ENCODE measurements at regions not wholly inside any gene's neighbourhood (a gene's known extent, or its start where the extent isn't known, plus 50 kb on each side); places are given as distances from the start of the nearest gene placed in this dataset.

DNA sequence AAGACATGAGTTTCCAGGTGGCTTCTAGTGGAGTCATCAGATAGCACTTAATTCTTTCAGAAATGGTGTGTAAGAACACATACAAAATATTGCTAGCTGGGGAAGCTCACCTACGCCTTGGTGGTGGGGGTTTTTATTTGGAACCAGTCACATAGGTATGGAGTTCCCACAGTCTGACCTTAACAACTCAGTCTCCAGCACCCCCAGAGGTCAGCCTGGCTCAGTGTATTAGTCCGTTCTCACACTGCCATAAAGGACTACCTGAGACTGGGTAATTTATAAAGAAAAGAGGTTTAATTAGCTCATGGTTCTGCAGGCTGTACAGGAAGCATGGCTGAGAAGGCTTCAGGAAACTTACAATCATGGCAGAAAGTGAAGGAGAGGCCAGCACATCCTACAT lies 317.5 kb upstream of the ZC3H12C start:
- no peak for FAIRE-seq
- TF ChIP-seq SPI1 (IDR thresholded peaks at IDR 0.05; ENCODE audit: low read depth, low read length) (no peak), POU2F2 (IDR thresholded peaks at IDR 0.05; ENCODE audit: low read depth, low read length) (no peak), PAX5 (IDR thresholded peaks at IDR 0.05; ENCODE audit: insufficient read depth, low read length, severe bottlenecking) (no peak), POLR2A (IDR thresholded peaks at IDR 0.05; ENCODE audit: low read depth, low read length) (no peak), TAF1 (IDR thresholded peaks at IDR 0.05; ENCODE audit: low read depth, low read length) (no peak), POLR2AphosphoS5 (IDR thresholded peaks at IDR 0.05; ENCODE audit: low read depth, low read length) (no peak)
- no peak for DNase-seq (ENCODE audit: insufficient read length, low spot score)

DNA sequence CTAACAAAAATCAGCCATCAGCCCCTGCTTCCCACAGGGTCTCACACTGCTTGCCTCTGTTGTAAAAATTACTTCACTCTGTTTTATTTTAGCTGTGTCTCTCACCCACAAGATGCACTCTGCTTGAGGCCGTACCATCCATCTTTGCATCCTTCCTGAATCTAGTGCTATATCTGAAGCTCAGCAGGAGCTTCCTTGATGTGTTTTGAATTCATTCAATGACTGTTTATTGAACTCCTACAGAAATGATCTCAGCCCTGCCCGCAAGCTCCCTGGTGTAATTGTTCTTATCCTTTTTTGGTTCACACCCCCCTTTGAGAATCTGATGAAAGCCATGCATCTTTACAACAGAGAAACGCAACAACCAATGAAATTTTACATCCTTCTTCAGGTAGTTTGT lies 310.2 kb upstream of the ZC3H12C start:
- no peak for TF ChIP-seq POLR2AphosphoS5 (IDR thresholded peaks at IDR 0.05; ENCODE audit: low read depth, low read length)
- no peak for TF ChIP-seq SPI1 (IDR thresholded peaks at IDR 0.05; ENCODE audit: low read depth, low read length)
- TF ChIP-seq POU2F2 (IDR thresholded peaks at IDR 0.05; ENCODE audit: low read depth, low read length) = no peak
- DNase-seq (ENCODE audit: insufficient read length, low spot score) (no peak), FAIRE-seq (peak; percentile 77)

DNA sequence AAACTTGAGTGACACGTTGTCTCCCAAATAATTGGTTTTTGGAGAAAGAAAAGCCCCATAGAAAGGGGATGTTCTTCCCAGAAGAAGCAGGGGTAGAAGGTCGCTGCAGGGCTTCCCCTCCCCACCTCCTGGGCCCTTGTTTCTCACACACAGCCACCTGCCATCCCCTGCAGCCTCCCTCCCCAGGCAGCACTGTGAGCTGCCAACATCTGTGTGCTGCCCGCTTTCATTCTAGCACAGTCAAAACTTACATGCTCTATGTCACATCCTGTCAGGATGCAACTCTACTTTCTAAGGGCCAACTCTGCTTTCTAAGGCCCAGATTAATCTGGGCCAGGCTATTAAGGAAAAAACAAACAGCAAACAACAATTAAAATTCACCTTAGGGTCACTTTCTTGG lies 309.4 kb upstream of the ZC3H12C start:
- DNase-seq (ENCODE audit: insufficient read length, low spot score) (no peak), FAIRE-seq (peak; percentile 80)
- TF ChIP-seq TAF1 (IDR thresholded peaks at IDR 0.05; ENCODE audit: low read depth, low read length) = no peak
- no peak for TF ChIP-seq PAX5 (IDR thresholded peaks at IDR 0.05; ENCODE audit: insufficient read depth, low read length, severe bottlenecking)
- no peak for TF ChIP-seq POLR2AphosphoS5 (IDR thresholded peaks at IDR 0.05; ENCODE audit: low read depth, low read length)

DNA sequence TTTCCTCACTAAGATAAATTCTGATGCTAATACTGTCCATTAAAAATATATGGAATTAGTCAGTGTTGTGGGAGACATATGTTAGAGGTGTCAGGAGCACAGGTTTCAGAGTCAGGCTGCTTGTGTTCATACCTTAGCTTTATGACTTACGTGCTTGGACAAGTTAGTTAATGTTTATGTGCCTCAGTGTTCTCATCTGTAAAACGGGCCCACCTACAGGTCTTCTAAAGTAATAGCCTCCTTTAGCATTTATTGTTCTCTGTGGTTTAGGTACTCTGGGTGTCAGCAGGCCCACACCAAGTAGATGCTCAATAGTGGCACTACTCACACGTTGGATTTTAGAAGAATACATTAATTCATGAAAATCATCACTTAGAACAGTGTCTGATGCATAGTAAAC lies 308.7 kb upstream of the ZC3H12C start:
- TF ChIP-seq TAF1 (IDR thresholded peaks at IDR 0.05; ENCODE audit: low read depth, low read length) = no peak
- TF ChIP-seq POLR2A (IDR thresholded peaks at IDR 0.05; ENCODE audit: low read depth, low read length) = no peak
- no peak for TF ChIP-seq POU2F2 (IDR thresholded peaks at IDR 0.05; ENCODE audit: low read depth, low read length)
- no peak for TF ChIP-seq PAX5 (IDR thresholded peaks at IDR 0.05; ENCODE audit: insufficient read depth, low read length, severe bottlenecking)
- no peak for TF ChIP-seq POLR2AphosphoS5 (IDR thresholded peaks at IDR 0.05; ENCODE audit: low read depth, low read length)
- TF ChIP-seq SPI1 (IDR thresholded peaks at IDR 0.05; ENCODE audit: low read depth, low read length) = no peak
- DNase-seq (ENCODE audit: insufficient read length, low spot score) (no peak), FAIRE-seq (no peak)

DNA sequence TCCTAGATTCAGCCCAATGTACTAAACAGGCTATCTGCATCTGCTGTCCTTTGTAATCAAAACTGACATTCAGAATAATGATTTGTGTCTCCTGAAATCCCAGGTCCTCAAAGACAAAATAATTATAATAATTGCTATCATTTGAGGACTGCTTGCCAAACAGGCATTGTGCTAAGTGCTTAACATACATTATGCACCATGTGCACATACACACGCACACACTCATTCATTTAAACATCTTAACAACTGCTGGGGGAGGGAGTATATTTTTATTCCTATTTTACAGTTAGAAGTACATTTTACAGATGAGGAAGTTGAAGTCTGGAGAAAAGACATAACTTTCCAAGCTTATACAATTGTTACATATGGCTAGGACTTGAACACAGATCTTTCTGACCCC lies 308.0 kb upstream of the ZC3H12C start:
- peak; percentile 9 for FAIRE-seq
- DNase-seq (ENCODE audit: insufficient read length, low spot score) = no peak
- TF ChIP-seq POU2F2 (IDR thresholded peaks at IDR 0.05; ENCODE audit: low read depth, low read length) = no peak
- TF ChIP-seq TAF1 (IDR thresholded peaks at IDR 0.05; ENCODE audit: low read depth, low read length) = no peak
- TF ChIP-seq POLR2A (IDR thresholded peaks at IDR 0.05; ENCODE audit: low read depth, low read length) = no peak
- no peak for TF ChIP-seq PAX5 (IDR thresholded peaks at IDR 0.05; ENCODE audit: insufficient read depth, low read length, severe bottlenecking)
- no peak for TF ChIP-seq SPI1 (IDR thresholded peaks at IDR 0.05; ENCODE audit: low read depth, low read length)
- no peak for TF ChIP-seq POLR2AphosphoS5 (IDR thresholded peaks at IDR 0.05; ENCODE audit: low read depth, low read length)

DNA sequence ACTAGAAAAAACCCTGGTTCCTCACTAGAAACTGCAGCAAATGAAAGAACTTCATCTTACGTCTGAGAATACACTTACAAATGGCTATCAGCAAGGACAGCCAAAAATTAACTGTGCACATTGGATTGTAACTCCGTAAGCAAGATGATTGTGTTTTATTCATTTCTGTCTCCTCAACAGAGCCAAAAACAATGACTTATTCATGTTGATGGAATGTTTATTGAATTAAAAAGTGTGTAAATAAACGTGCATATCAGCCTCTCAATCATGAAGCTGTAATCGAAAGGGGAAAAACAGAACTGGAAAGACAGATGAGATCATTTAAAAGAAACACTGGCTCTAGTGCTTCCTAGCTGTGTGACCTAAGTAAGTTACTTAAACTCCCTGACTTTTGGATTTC lies 307.5 kb upstream of the ZC3H12C start:
- TF ChIP-seq SPI1 (IDR thresholded peaks at IDR 0.05; ENCODE audit: low read depth, low read length) (no peak), TAF1 (IDR thresholded peaks at IDR 0.05; ENCODE audit: low read depth, low read length) (no peak), POLR2A (IDR thresholded peaks at IDR 0.05; ENCODE audit: low read depth, low read length) (no peak), POU2F2 (IDR thresholded peaks at IDR 0.05; ENCODE audit: low read depth, low read length) (no peak), PAX5 (IDR thresholded peaks at IDR 0.05; ENCODE audit: insufficient read depth, low read length, severe bottlenecking) (no peak), POLR2AphosphoS5 (IDR thresholded peaks at IDR 0.05; ENCODE audit: low read depth, low read length) (no peak)
- DNase-seq (ENCODE audit: insufficient read length, low spot score) = no peak
- peak; percentile 20 for FAIRE-seq

DNA sequence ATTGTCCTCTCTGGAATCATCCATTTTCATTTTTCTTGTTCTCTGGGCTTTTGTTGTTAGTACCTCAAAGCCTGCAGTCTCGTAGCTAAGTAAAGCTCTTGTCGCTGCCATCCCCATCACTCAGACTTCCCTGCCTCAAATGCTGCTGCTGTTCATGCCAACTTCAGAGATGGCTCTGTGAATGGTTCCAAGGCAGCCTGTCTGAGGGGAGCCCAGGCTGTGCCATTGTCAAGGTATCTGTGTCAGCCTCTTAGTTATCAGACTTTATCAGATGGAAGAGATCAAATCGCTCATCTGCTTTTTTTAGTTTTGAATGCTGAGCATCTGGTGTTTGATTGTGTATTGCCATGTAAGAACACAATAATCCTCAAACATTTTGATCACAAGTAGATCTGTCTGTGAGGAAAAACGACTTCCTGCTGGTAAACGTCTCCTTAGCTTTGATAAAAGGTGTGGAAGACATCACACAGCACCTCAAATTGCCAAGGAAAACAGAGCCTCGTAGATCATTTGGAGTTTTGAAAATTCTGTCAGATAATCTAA lies 304.2 kb upstream of the ZC3H12C start:
- DNase-seq (ENCODE audit: insufficient read length, low spot score) = no peak
- no peak for TF ChIP-seq POU2F2 (IDR thresholded peaks at IDR 0.05; ENCODE audit: low read depth, low read length)
- TF ChIP-seq POLR2AphosphoS5 (IDR thresholded peaks at IDR 0.05; ENCODE audit: low read depth, low read length) = no peak
- no peak for FAIRE-seq

DNA sequence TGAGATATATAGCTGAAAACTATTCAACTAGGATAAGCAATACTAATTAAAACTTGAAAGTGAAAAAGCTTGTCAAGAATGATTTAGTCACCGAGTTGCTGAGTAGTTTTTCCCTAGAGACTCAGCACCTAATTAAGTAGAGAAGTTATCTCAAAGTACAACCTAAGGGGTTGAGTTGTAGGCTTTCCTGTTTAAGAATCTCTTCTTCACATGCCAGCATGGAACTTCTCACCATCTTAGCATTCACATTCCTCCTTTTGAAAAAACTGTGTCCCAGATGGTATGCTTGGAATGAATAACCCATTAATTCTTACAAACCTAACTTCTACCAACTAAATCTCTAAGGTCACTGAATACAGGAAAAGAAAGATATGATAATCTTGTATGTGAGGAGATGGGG lies 303.3 kb upstream of the ZC3H12C start:
- TF ChIP-seq POLR2A (IDR thresholded peaks at IDR 0.05; ENCODE audit: low read depth, low read length) (no peak), PAX5 (IDR thresholded peaks at IDR 0.05; ENCODE audit: insufficient read depth, low read length, severe bottlenecking) (no peak), TAF1 (IDR thresholded peaks at IDR 0.05; ENCODE audit: low read depth, low read length) (no peak), SPI1 (IDR thresholded peaks at IDR 0.05; ENCODE audit: low read depth, low read length) (no peak), POU2F2 (IDR thresholded peaks at IDR 0.05; ENCODE audit: low read depth, low read length) (no peak), POLR2AphosphoS5 (IDR thresholded peaks at IDR 0.05; ENCODE audit: low read depth, low read length) (no peak)
- FAIRE-seq (no peak), DNase-seq (ENCODE audit: insufficient read length, low spot score) (no peak)

DNA sequence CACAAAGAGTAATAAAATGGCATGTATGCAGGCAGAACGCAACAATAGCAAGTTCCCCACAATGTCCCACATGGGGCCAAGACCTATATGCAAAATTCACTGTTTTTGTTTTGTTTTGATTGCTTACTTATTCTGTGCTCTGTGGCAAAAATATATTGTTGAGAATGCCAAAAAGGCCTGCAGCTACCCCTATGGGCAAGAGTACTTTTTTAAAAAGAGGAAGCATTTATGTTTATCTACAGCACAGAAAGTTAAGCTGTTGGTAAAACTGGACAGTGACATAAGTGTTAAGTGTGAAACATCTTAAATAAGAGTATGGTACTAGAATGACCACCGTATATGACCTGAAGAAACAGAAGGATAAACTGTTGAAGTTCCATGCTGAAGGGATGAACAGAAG lies 301.9 kb upstream of the ZC3H12C start:
- DNase-seq (ENCODE audit: insufficient read length, low spot score) = no peak
- FAIRE-seq = no peak
- TF ChIP-seq PAX5 (IDR thresholded peaks at IDR 0.05; ENCODE audit: insufficient read depth, low read length, severe bottlenecking) (no peak), POLR2AphosphoS5 (IDR thresholded peaks at IDR 0.05; ENCODE audit: low read depth, low read length) (no peak), POU2F2 (IDR thresholded peaks at IDR 0.05; ENCODE audit: low read depth, low read length) (no peak), SPI1 (IDR thresholded peaks at IDR 0.05; ENCODE audit: low read depth, low read length) (no peak), POLR2A (IDR thresholded peaks at IDR 0.05; ENCODE audit: low read depth, low read length) (no peak), TAF1 (IDR thresholded peaks at IDR 0.05; ENCODE audit: low read depth, low read length) (no peak)

DNA sequence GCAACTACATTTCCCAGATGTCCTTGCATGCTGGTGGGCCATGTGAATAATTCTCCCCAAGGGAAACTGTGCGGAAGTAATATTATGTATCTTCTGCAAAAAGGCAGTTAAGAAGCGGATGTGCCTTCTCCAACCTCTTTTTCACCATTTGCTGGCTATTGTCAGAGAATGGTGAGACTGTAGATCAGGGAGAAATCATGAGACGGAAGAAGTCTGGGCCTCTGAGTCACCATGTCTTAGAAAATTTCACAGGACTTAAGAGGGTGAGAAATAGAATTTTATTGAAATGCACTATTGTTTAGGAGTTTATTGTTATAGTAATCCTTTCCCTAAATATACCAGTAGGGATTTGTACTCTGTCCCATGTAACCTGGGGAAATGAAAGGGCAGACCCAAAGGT lies 298.7 kb upstream of the ZC3H12C start:
- no peak for TF ChIP-seq SPI1 (IDR thresholded peaks at IDR 0.05; ENCODE audit: low read depth, low read length)
- TF ChIP-seq PAX5 (IDR thresholded peaks at IDR 0.05; ENCODE audit: insufficient read depth, low read length, severe bottlenecking) = no peak
- no peak for TF ChIP-seq POLR2AphosphoS5 (IDR thresholded peaks at IDR 0.05; ENCODE audit: low read depth, low read length)
- no peak for TF ChIP-seq TAF1 (IDR thresholded peaks at IDR 0.05; ENCODE audit: low read depth, low read length)
- no peak for TF ChIP-seq POLR2A (IDR thresholded peaks at IDR 0.05; ENCODE audit: low read depth, low read length)
- TF ChIP-seq POU2F2 (IDR thresholded peaks at IDR 0.05; ENCODE audit: low read depth, low read length) = no peak
- DNase-seq (ENCODE audit: insufficient read length, low spot score) (no peak), FAIRE-seq (no peak)
